Superior temporal gyrus (tissue), 1 donor: ENCODE measurements at regions not wholly inside any gene's neighbourhood (a gene's known extent, or its start where the extent isn't known, plus 50 kb on each side); places are given as distances from the start of the nearest gene placed in this dataset.

ENCODE experiments used
- DNase-seq: peaks from one replicate; pipeline ENCODE4 v3.0.0-alpha.2; 2016; ENCODE audit errors: extremely low spot score

GRCh38 chr7:84412161-84412969, 217.8 kb upstream of the SEMA3A start:
- no peak for DNase-seq

GRCh38 chr7:84399661-84400060, 205.1 kb upstream of the SEMA3A start:
- DNase-seq: no peak

- no peak for DNase-seq
These were observed 199.6 kb upstream of the SEMA3A start for GRCh38 chr7:84394219-84394618.

GRCh38 chr7:84393786-84394185, 199.2 kb upstream of the SEMA3A start:
- no peak for DNase-seq

GRCh38 chr7:84390845-84391244, 196.3 kb upstream of the SEMA3A start:
- no peak for DNase-seq

- DNase-seq: no peak
These were observed 194.7 kb upstream of the SEMA3A start for GRCh38 chr7:84389242-84389641.

GRCh38 chr7:84387595-84387994, 193.0 kb upstream of the SEMA3A start:
- no peak for DNase-seq

- DNase-seq: no peak
These were observed 189.8 kb upstream of the SEMA3A start for GRCh38 chr7:84384417-84384816.

- no peak for DNase-seq
These were observed 184.9 kb upstream of the SEMA3A start for GRCh38 chr7:84379446-84379845.

- no peak for DNase-seq
These were observed 178.1 kb upstream of the SEMA3A start for GRCh38 chr7:84372712-84373111.

GRCh38 chr7:84372155-84372621, 177.6 kb upstream of the SEMA3A start:
- no peak for DNase-seq

GRCh38 chr7:84370114-84370513, 175.5 kb upstream of the SEMA3A start:
- DNase-seq: no peak

GRCh38 chr7:84368122-84368521, 173.5 kb upstream of the SEMA3A start:
- no peak for DNase-seq

- no peak for DNase-seq
These were observed 170.1 kb upstream of the SEMA3A start for GRCh38 chr7:84364708-84365107.

GRCh38 chr7:84363741-84364140, 169.2 kb upstream of the SEMA3A start:
- DNase-seq: no peak

GRCh38 chr7:84362828-84363227, 168.2 kb upstream of the SEMA3A start:
- no peak for DNase-seq

- DNase-seq: no peak
These were observed 167.8 kb upstream of the SEMA3A start for GRCh38 chr7:84362360-84362759.

- no peak for DNase-seq
These were observed 160.3 kb upstream of the SEMA3A start for GRCh38 chr7:84354866-84355265.

- no peak for DNase-seq
These were observed 159.4 kb upstream of the SEMA3A start for GRCh38 chr7:84354030-84354429.

GRCh38 chr7:84339306-84339705, 144.7 kb upstream of the SEMA3A start:
- DNase-seq: no peak

- no peak for DNase-seq
These were observed 142.8 kb upstream of the SEMA3A start for GRCh38 chr7:84337429-84337828.

GRCh38 chr7:84336766-84337165, 142.2 kb upstream of the SEMA3A start:
- DNase-seq: no peak

GRCh38 chr7:84336303-84336702, 141.7 kb upstream of the SEMA3A start:
- peak; percentile 35 for DNase-seq

- DNase-seq: no peak
These were observed 137.0 kb upstream of the SEMA3A start for GRCh38 chr7:84331616-84332015.
